ENCODE measurements at regions not wholly inside any gene's neighbourhood (a gene's known extent, or its start where the extent isn't known, plus 50 kb on each side); places are given as distances from the start of the nearest gene placed in this dataset.

DNA sequence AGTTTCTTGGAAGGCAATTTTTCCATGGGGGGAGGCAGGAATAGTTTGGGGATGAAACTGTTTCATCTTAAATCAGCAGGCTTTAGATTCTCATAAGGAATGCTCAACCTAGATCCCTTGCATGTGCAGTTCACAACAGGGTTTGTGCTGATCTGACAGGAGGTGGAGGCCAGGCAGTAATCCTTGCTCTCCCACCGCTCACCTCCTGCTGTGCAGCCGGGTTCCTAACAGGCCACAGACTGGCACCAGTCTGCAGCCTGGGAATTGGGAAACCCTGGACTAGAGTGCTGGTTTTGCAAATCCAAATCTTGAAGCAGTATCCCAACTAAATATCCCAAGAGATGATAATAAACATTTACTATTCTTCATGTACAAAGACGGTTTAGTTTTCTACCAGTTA, 256.3 kb upstream of the TMCO5A start:
- CTCF ChIA-PET: no interaction called here
- POLR2A ChIA-PET: no interaction called here

DNA sequence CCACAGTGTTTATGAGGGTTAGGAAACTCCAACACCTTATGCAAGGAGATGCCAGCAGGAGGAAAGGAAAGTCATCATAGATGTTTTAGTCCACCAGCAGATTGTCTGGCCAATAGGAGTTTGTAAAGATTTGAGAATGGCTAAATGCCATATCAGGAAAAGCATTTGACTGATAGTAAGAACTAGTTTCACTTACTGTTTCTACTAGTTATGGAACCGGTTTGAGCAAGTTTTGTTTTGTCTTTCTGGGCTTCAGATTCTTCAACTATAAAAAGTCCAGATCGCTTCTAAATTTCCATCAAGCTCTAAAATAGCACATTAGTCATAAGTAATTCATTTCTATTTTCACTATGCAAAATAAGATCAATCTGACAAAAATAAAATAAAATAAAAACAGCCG, 254.8 kb upstream of the TMCO5A start:
- ChIA-PET POLR2A (no interaction called here), CTCF (no interaction called here)

DNA sequence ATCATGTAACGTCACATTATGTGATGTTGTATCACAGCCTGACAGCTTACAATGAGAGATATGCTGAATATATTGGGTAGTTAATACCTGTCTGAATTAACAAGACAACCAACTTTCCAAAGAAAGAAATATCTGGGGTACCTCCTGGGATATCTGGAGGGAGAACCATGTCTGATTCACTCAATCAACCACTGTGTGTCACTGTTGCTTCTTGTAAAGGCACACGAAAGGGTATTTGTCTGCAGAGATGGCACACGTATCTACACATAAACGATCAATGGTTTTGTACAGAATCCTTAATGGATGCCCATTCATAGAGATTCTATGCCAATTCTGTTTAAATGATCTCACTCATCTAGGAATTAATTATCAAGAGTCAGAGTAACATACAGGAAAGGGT, 252.1 kb upstream of the TMCO5A start:
- ChIA-PET CTCF (no interaction called here), POLR2A (no interaction called here)

DNA sequence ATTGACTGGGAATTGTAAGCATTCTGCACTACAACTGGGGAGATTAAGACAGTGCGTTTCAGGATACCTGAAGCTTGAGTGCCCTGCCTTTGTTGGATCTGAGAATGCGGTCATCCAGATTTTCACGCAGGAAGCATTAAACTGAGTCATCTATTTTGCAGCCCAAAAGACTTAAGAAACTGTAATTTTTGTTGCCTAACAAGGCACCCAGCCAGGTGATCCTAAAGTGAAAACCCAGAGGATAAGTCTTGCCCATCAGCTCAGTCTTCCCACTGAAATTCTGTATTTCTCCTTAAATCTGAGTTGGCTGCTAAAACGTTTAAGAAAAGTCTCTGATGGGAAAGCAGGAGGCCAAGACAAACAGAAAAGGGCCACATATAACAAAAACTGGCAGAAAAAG, 242.5 kb upstream of the TMCO5A start:
- CTCF ChIA-PET: no interaction called here
- POLR2A ChIA-PET: no interaction called here

DNA sequence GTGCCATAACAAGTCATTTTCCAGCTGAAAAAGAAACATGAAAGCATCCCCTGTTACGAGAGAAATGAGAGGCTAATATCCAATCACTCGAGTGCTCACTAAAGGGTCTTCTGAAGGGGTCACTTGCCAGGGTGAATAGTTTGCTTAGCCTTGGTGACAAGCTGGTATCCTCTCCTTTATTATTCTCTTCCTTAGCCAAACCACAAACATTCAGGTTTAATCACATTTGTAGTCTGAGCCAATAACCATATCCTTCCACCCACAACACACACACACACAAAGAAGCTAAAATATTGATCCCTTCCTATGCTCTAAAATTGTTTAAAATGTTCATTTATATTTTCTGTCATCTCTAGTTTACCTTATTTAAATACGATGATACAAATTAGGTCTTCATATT, 240.5 kb upstream of the TMCO5A start:
- POLR2A ChIA-PET: no interaction called here
- CTCF ChIA-PET: no interaction called here

DNA sequence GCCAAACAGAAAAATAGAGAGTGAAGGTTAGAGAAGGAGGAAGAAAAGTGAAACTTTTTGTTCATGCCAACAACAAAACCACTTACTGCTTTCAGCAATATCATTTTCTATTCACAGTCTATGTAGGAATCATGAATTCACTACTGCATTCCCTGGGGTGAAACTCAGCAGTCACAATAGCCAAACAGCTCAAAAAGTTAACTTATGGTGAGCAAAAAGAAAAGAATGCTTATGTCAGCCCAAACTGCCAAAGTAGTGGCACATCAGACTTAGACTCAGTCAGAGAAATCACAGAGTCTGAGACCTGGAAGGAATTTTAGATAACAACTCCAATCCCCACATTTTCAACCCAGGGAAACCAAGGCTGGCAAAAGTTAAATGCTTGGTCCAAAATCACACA, 238.7 kb upstream of the TMCO5A start:
- CTCF ChIA-PET: no interaction called here
- POLR2A ChIA-PET: no interaction called here

DNA sequence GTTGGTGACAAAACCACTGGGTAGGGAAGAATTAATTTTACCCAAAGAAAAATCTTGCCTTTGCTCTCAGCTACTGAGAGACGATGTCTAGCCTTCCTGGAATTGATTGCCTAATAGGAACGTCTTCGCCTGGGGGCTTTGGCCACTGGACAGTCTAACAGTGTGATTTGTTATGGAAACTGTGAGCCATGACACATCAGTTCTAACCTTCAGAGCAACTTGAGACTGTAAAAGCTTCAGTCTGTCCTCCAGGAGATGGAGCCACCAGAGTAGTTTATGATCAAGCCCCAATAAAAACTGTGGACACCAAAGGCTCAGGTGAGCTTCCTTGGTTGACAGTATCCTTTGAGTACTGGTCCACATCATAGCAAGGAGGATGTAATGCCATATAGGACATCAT, 235.8 kb upstream of the TMCO5A start:
- ChIA-PET POLR2A (no interaction called here), CTCF (no interaction called here)

DNA sequence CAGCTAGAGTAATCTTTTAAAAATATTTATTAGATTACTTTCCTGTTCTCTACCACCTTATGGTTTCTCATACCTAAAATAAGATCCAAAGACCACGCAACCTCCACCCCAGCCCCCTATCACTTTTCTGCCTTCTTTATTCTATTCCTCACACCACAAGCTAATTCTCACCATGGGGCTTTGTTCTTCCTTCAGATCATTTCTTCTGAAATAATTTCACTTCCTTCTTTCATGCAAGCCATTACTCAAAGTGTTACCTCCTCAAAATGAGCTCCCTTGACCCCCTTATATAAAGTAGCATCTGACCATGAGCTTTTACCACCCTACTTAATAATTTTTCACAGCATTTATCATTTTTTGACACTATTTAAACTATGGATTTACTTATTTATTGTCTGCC, 233.2 kb upstream of the TMCO5A start:
- POLR2A ChIA-PET: no interaction called here
- CTCF ChIA-PET: no interaction called here

DNA sequence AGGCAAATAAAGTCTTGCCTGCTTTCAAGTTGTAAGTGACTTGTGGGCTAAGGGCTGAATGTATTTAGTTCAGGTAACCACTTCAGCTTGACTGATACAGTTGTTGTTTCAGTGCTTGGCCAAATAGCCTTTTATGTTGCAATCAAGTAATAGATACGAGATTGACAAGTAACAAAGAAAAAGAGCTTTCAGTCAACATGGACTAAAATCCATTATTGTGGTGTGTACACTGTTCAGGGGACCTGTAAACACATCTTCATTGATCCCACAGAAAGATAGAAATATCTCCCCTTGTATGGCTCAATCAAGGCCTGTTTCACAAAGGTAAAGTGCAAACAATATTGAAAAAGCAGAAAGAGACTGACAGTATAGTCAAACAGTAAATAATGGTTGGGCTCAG, 224.8 kb upstream of the TMCO5A start:
- ChIA-PET CTCF (no interaction called here), POLR2A (no interaction called here)

DNA sequence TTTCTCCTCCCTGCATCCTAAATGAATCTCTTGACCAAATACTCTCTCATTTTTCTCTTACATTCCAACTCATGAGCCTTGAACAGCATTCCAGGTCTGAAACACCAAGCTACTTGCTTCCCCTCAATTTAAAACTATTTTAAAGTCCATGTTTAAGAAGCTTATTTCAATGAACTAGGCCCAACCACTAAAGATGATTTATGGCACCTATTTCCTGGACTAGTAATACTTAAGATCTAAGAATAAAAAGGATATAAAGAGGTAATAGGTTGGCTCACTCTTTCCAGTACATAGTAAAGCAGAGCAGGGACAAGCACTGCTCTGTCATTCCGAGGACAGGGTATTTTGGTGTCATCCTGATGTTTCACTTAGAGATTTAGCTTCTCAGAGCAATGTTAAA, 219.3 kb upstream of the TMCO5A start:
- CTCF ChIA-PET: no interaction called here
- POLR2A ChIA-PET: no interaction called here

DNA sequence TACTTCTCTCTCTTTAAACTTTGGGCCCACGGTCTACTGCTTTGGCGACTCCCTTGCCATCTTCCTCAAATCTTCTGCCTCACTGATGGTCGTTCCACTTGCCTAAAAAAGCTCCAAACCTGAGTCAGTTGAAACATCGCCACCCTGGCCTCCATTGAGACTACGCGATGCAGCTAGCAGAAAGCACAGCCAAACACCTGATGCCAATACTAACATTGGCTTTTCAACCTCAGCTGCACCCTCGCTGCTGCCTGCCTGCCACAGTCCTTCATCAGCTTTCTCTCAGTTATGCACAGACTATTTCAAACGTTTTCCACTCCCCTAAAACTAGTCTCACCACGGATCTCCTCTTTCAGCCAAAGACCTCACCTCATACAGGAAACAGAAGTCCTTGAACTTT, 214.2 kb upstream of the TMCO5A start:
- ChIA-PET CTCF (no interaction called here), POLR2A (no interaction called here)

DNA sequence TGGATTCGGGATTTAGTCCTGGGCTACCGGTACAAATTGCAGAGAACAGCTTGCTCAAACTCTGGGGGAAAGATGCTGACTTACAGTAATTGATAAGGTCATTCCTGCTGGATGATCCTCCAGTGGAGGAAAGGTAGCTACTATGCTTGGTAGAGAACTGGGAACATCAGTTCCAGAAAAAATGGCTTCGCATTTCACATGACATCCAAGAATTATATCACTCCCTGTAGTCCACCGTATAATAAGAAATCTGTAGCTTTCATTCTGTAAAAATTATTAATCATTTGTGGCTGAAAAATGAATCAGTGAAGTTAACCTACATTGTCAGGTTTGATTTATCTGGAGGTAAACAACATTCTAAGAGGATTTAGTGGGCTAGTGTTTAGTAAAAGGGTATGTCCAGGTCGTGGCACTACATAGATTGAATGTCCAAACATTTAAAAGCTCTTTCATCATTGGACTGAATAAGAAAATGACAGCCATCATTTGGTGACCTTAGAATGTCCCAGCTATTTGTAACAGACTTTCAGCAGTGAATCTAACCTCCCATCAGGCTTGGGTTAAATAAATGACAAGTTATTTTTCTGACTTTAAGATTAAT, 203.2 kb upstream of the TMCO5A start:
- CTCF ChIA-PET: interaction anchor here (0.6 kb wide), 1 partner anchor 54 kb away, joined by 3 read pairs; no protein-coding TSS in a partner anchor
- POLR2A ChIA-PET: no interaction called here

DNA sequence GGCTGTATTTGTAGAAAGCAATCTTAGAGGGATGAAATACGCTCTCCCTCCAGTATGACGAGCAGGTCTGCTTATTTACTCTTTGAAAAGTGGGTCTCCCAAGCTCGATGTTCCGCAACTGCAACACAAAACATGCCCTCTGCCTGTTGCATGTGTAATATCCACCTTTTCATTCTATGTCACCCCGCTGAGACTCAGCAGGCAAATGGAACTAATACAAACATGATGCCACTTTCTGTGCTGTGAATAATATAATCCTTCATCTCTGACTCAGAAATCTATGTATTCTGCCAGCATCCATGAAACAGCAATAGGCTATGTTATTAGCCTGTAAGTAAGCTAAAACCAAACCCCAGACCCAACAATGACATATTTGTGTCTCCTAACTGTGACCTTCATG, 200.8 kb upstream of the TMCO5A start:
- POLR2A ChIA-PET: no interaction called here
- CTCF ChIA-PET: no interaction called here

DNA sequence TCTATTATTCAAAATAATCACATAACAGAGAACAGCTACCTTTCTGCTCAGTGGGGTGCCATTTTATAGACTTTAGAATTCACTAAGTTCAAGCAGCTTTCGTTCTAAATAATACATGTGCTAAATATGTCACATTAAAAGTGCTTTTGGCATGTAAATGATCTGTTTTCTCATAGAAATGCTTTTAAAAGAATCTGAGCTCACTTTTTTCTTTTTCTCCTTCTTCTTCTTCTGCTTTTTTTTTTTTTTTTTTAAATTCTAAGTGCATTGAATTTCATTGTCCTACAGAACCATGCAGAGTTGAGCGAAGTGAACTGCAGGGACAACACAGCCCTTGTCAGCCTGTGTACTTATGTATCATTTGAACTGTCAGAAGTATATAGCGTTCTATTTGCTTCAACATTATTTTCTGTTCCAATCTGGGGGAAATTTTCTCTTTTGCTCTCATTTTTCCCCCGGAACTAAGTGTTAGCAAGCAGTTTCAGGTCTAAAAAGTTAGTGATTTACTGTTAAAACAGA, 193.8 kb upstream of the TMCO5A start:
- POLR2A ChIA-PET: no interaction called here
- CTCF ChIA-PET: no interaction called here

DNA sequence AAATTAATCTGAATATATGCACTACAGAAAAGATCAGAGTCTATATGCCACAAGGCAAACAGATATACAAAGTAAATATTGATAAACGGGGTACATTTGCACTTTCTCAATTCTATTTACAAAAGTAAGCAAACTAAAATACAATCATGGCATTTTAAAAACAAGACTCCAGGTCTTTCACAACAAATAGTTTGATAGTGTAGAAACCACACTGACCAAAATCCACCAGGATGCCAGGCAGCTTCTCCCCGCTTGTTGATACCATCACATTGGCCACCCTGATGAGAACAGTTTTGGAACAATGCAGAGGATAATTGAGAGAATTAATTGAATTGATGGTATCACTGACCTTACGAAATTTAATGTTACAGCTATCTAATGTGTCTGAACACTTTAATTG, 190.6 kb upstream of the TMCO5A start:
- CTCF ChIA-PET: interaction anchor here (0.6 kb wide), 1 partner anchor 970 kb away, joined by 3 read pairs; no protein-coding TSS in a partner anchor

DNA sequence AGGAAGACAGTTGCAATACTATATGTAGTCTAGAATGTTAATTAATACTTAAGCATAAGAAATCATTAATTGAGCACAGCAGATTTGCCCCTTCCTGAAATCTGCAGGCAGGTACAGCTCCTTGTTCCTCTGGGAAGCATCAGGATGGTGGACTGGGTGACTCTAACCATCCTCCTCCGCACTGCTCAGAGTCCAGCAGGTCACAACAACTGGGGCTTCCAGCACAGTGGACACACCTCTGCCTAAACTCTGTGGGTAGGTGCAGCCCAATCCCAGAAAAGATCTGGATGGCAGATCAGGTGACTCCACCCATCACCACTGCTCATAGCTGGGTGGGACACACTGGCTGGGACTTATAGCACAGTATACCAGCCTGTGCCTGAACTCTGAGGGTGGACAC, 189.9 kb upstream of the TMCO5A start:
- ChIA-PET POLR2A (no interaction called here), CTCF (no interaction called here)

More for the DNA sequence above, 190.6 kb upstream of the TMCO5A start:
- POLR2A ChIA-PET: no interaction called here

DNA sequence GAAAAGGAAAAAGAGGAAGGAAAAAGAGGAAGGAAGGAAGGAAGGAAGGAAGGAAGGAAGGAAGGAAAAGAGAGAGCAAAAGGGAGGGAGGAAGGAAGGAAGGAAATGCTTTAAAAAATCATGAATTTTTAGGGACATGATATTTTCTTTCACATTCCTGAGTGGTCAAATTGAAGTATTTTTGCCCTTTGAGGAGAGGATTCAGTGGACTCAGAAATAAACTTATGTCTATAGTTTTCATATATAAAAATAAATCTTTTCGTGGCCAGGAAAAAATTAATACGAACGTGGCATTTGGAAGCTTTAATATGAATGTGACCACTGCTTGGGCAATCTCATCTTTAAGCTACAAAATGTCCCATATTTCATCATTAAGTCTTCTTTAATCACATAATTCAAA, 183.0 kb upstream of the TMCO5A start:
- CTCF ChIA-PET: no interaction called here
- POLR2A ChIA-PET: no interaction called here

DNA sequence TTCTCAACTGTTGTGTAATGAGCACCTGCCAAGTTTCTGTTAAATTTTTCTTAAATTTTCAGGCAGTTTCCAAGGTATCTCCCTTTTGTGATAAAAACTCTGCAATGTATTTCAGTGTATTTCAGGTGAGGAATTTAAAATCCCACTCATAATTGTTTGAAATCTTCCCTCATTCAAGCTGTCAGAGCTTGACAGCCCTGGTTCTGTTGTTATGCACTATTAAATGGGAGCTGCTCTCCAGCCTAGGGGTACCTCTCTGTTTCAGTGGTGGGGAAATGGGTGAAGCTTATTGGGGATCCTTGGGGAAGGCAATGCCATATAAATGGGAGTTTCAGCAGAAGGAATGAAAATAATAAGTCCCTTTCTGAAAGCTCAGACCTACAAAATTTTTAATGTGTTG, 178.0 kb upstream of the TMCO5A start:
- ChIA-PET POLR2A (no interaction called here), CTCF (no interaction called here)

DNA sequence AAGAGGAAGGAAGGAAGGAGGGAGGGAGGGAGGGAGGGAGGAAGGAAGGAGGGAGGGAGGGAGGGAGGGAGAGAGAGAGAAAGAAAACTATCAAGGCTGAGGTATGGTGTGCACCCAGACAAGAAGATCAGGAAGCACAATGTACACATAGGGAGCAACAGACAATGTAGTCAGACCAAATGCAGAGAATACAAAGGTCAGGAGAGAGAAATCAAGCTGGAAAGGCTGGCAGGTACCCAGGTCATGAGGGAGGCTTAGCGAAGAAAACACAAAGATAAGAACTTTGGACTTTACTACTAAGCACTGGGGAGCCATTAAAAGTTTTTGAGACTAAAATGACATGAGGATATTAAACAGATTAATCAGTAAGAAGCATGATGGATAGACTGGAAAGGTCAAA, 176.0 kb upstream of the TMCO5A start:
- CTCF ChIA-PET: no interaction called here
- POLR2A ChIA-PET: no interaction called here

DNA sequence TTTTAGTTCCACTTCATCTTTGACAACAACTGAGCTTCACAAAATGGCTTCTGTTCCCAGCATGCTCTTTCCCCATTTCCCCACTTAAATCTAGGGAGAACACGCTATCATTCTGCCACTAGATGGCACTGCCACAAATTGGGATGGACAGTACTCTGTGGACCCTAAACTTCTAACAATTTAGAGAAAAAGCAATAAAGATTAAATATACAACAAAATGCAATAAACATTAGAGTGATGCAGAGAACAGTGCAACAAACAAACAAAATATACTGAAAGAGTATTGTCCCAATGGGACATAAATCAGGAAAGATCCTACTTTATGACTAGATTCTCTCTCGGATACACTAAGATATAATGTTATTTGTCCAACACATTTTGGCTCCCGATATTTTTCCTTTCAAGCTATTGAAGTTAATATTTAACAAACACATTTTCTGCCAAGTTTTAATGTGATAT, 169.7 kb upstream of the TMCO5A start:
- ChIA-PET POLR2A (no interaction called here), CTCF (interaction anchor here (0.6 kb wide), 1 partner anchor 590 kb away, joined by 3 read pairs; no protein-coding TSS in a partner anchor)

DNA sequence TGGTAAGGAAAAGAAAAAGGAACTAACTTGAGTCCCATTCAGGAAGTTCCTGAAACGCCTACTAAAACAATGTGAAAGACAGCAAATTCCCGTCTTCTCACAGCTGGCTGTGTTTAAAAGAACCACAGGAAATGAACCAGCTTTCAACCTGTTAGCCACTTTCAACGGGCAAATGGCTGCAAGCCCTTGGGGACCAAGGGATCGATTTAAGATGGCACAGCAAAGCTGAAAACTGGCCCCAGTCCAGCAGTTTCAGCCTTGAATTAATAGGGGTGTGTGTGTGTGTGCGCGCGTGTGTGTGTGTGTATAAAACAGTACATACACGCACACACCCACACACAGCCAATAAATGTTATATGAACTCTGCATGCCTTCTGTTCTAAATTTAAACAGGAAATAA, 168.7 kb upstream of the TMCO5A start:
- ChIA-PET CTCF (no interaction called here), POLR2A (no interaction called here)

DNA sequence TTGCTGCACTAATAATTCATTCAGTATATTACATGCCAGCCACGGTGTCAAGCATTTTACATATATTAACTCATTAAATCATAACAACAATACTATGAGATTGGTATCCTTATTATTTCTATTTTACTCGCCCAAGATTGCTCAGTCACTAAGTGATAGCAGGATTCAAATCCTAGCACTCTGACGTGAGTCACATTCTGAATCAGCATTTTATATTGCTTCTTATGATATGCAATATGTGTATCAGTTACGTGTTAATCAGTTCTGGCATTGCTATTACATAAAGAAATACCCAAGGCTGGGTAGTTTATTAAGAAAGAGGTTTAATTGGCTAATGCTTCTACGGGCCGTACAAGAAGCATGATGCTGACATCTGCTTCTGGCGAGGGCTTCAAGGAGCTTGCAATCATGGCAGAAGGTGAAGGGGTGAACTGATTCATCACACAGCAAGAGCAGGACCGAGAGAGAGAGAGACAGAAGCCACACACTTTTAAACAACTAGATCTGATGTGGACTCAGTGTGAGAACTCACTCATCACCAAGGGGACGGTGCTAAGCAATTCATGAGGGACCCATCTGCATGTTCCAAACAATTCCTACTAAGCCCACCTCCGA, 166.5 kb upstream of the TMCO5A start:
- ChIA-PET CTCF (no interaction called here), POLR2A (no interaction called here)

All from activated CD8-positive, alpha-beta memory T cell treated with anti-CD3 and anti-CD28 coated beads for 36 hours (primary cell).